OCI-LY1 (cell line): ENCODE measurements at regions not wholly inside any gene's neighbourhood (a gene's known extent, or its start where the extent isn't known, plus 50 kb on each side); places are given as distances from the start of the nearest gene placed in this dataset.

Source experiments
- H2AFZ ChIP-seq: fragments of 200-600 bp; sonication (generic), shearing (Covaris generic); 2 replicates; pipeline ENCODE4 v1.6.0; 2014; ENCODE audit warnings: antibody characterized with exemption, mild to moderate bottlenecking, low read length
- H3F3A ChIP-seq: fragments of 200-600 bp; sonication (generic), shearing (Covaris generic); 2 replicates; pipeline ENCODE4 v1.6.0; 2014; ENCODE audit warnings: mild to moderate bottlenecking, antibody characterized with exemption, low read length, moderate library complexity; ENCODE audit not compliant: insufficient read depth
- H3K27ac ChIP-seq: fragments of 200-600 bp; sonication (generic); 2 replicates; pipeline ENCODE4 v1.5.1; 2014; ENCODE audit warnings: low read length, mixed run types, mild to moderate bottlenecking, low read depth; ENCODE audit not compliant: poor library complexity, severe bottlenecking
- H3K27me3 ChIP-seq: fragments of 200-600 bp; sonication (generic); 2 replicates; pipeline ENCODE4 v1.6.0; 2014; ENCODE audit warnings: antibody characterized with exemption, mild to moderate bottlenecking, low read length, moderate library complexity; ENCODE audit not compliant: insufficient read depth
- H3K36me3 ChIP-seq: fragments of 200-600 bp; sonication (generic); 2 replicates; pipeline ENCODE4 v1.6.1; 2014; ENCODE audit warnings: mild to moderate bottlenecking, antibody characterized with exemption, low read length, moderate library complexity, mixed read lengths; ENCODE audit not compliant: insufficient read depth
- H3K4me1 ChIP-seq: fragments of 200-600 bp; sonication (generic); 2 replicates; pipeline ENCODE4 v1.5.1; 2014; ENCODE audit warnings: mild to moderate bottlenecking, low read length, moderate library complexity; ENCODE audit not compliant: insufficient read depth, severe bottlenecking
- H3K4me2 ChIP-seq: fragments of 200-600 bp; sonication (generic), shearing (Covaris generic); 2 replicates; pipeline ENCODE4 v1.6.1; 2014; ENCODE audit warnings: low read length
- H3K4me3 ChIP-seq: fragments of 200-600 bp; sonication (generic); 2 replicates; pipeline ENCODE4 v1.5.1; 2014; ENCODE audit warnings: low read length, low read depth, mild to moderate bottlenecking, mixed read lengths; ENCODE audit not compliant: poor library complexity, severe bottlenecking
- H3K79me2 ChIP-seq: fragments of 200-600 bp; shearing (Covaris generic); 2 replicates; pipeline ENCODE4 v1.6.1; 2016; ENCODE audit warnings: mixed run types, low read length, mixed read lengths; ENCODE audit not compliant: insufficient read depth
- H3K9ac ChIP-seq: fragments of 200-600 bp; sonication (generic), shearing (Covaris generic); 2 replicates; pipeline ENCODE4 v1.6.1; 2014; ENCODE audit warnings: mild to moderate bottlenecking, low read length, mixed read lengths
- H3K9me2 ChIP-seq: fragments of 200-600 bp; sonication (generic), shearing (Covaris generic); 2 replicates; pipeline ENCODE4 v1.6.1; 2014; ENCODE audit warnings: low read depth, mild to moderate bottlenecking, low read length, mixed read lengths
- H3K9me3 ChIP-seq: fragments of 200-600 bp; shearing (Covaris generic); 2 replicates; pipeline ENCODE4 v1.6.1; 2014; ENCODE audit warnings: low read length, mixed read lengths
- H4K20me1 ChIP-seq: fragments of 200-600 bp; sonication (generic), shearing (Covaris generic); 2 replicates; pipeline ENCODE4 v1.6.0; 2016; ENCODE audit warnings: mild to moderate bottlenecking, low read length; ENCODE audit not compliant: insufficient read depth
- EZH2 ChIP-seq: fragments of 200-600 bp; sonication (generic), shearing (Covaris generic); IDR thresholded peaks from 2 replicates; pipeline ENCODE4 v1.8.0; 2017; ENCODE audit warnings: borderline replicate concordance, mixed run types, mild to moderate bottlenecking, antibody characterized with exemption, low read length, moderate library complexity, mixed read lengths
- TF ChIP-seq, protein P1 (sequence below): fragments of 200-600 bp; sonication (generic), shearing (Covaris generic); IDR thresholded peaks from 2 replicates; pipeline ENCODE4 v1.5.1; 2017; ENCODE audit warnings: mild to moderate bottlenecking, antibody characterized with exemption, low read length, moderate library complexity, mixed read lengths

DNA sequence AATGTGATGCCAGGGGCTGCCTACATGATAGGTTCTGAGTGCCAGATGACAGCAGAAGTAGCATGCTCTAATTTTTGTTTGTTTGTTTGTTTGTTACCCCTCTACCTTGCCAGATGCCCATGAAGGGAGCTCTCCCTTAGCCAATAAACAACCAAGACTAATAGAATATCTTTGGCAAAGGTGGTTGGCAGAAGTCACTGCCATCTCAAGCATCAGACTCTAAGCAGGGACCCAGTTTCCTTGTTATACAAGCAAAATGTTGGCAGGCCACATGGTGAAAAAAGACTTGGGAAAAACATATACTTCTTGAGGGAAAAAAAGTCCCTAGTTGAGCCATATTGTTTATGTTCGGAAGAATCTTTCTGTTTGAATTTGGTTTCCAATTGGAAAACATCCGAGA, 609.0 kb upstream of the CFAP20DC start:
- no peak overlapping the region for H3K9ac ChIP-seq
- no peaks in the 10 kb centered on the region for H3K36me3 ChIP-seq
- no peak for TF ChIP-seq EZH2
- TF ChIP-seq, protein P1, sequence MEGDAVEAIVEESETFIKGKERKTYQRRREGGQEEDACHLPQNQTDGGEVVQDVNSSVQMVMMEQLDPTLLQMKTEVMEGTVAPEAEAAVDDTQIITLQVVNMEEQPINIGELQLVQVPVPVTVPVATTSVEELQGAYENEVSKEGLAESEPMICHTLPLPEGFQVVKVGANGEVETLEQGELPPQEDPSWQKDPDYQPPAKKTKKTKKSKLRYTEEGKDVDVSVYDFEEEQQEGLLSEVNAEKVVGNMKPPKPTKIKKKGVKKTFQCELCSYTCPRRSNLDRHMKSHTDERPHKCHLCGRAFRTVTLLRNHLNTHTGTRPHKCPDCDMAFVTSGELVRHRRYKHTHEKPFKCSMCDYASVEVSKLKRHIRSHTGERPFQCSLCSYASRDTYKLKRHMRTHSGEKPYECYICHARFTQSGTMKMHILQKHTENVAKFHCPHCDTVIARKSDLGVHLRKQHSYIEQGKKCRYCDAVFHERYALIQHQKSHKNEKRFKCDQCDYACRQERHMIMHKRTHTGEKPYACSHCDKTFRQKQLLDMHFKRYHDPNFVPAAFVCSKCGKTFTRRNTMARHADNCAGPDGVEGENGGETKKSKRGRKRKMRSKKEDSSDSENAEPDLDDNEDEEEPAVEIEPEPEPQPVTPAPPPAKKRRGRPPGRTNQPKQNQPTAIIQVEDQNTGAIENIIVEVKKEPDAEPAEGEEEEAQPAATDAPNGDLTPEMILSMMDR, result no peak
- no peaks in the 10 kb centered on the region for H4K20me1 ChIP-seq
- no peak overlapping the region for H3K4me2 ChIP-seq
- H3K9me2 ChIP-seq, result no peaks in the 10 kb centered on the region
- no peak overlapping the region for H3K27ac ChIP-seq
- H3K4me3 ChIP-seq, result no peak overlapping the region
- no peaks in the 10 kb centered on the region for H3K79me2 ChIP-seq
- H3K27me3 ChIP-seq, result no peaks in the 10 kb centered on the region
- H3K4me1 ChIP-seq, result no peaks in the 10 kb centered on the region
- no peak overlapping the region for H2AFZ ChIP-seq
- no peaks in the 10 kb centered on the region for H3F3A ChIP-seq
- H3K9me3 ChIP-seq, result no peaks in the 10 kb centered on the region

DNA sequence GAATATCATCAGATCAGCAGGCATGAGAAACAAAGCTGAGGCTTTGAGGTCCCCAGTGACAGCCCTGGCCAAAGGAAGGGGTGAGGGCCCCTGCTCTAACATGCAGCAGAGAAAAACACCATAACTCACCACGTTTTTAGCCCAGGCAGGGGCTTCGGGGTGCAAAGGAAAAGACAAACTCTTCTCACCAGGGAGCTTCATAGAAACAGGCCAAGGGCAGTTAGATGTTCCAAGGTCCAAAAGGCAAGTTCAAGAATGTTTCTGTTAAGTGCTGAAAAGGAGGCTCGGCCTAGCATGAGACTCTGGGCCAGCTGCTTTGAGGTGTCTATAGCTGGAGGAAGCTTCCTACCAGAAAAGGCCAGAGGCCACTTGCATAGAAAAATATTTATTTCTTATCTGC, 608.4 kb upstream of the CFAP20DC start:
- Histone ChIP-seq H3K9ac (no peak overlapping the region), H3K9me2 (no peaks in the 10 kb centered on the region), H4K20me1 (no peaks in the 10 kb centered on the region), H3K9me3 (no peaks in the 10 kb centered on the region), H3K27me3 (no peaks in the 10 kb centered on the region), H3K27ac (no peak overlapping the region), H3K79me2 (no peaks in the 10 kb centered on the region), H3K4me3 (no peak overlapping the region), H2AFZ (no peak overlapping the region), H3F3A (no peaks in the 10 kb centered on the region), H3K4me1 (no peaks in the 10 kb centered on the region), H3K36me3 (no peaks in the 10 kb centered on the region), H3K4me2 (no peak overlapping the region)
- TF ChIP-seq EZH2, result no peak
- TF ChIP-seq, protein P1, result no peak

DNA sequence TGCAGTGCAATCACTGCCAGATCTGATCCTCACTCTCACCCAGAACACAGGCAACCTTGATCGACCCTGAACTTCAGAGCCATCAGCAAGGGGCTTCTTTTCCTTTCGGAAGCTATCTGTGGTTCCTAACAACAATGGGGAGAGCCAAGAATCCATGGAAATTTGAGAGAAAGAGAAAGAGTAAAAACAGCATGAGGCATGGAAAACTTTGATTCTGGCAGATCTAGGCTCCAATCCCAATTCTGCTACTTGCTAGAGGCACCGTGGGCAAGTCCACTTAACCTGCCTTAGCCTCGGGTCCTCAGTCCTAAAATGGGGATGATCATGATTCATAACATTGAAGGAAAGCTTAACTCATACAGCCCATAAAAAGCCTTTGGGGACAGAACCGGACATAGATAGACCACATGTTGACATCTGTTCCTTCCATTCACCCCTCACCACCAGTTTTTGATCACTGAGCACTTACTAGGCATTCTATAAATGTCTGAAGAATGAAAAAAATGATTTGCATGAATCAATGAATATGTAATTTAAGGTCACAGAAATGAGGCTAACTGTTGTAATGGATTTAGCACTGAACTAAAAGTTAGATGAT, 605.7 kb upstream of the CFAP20DC start:
- Histone ChIP-seq H3K27ac (no peak overlapping the region), H3K9ac (no peak overlapping the region), H3K4me1 (no peaks in the 10 kb centered on the region), H3F3A (no peaks in the 10 kb centered on the region), H4K20me1 (no peaks in the 10 kb centered on the region), H3K36me3 (no peaks in the 10 kb centered on the region), H2AFZ (no peak overlapping the region), H3K79me2 (no peaks in the 10 kb centered on the region), H3K9me3 (no peaks in the 10 kb centered on the region), H3K4me3 (no peak overlapping the region), H3K9me2 (no peaks in the 10 kb centered on the region), H3K4me2 (no peak overlapping the region), H3K27me3 (no peaks in the 10 kb centered on the region)
- no peak for TF ChIP-seq EZH2
- TF ChIP-seq, protein P1, result no peak
